ENCODE measurements at regions not wholly inside any gene's neighbourhood (a gene's known extent, or its start where the extent isn't known, plus 50 kb on each side); places are given as distances from the start of the nearest gene placed in this dataset.

GRCh38 chr5:115350894-115351293 lies 54.4 kb upstream of the CCDC112 start:
- H3K36me3 Mint-ChIP-seq (ENCODE audit: low read depth) = no peaks in the 10 kb centered on the region
- no peak for DNase-seq (ENCODE audit: low spot score)
- no peak overlapping the region for H3K27ac Mint-ChIP-seq
- intact Hi-C loops (cut with micrococcal nuclease) = no loop called here
- H3K4me3 Mint-ChIP-seq = no peak overlapping the region
- H3K27me3 Mint-ChIP-seq (ENCODE audit: insufficient read depth) = peaks cover 7% of the 10 kb centered on the region
- H3K9me3 Mint-ChIP-seq = no peaks in the 10 kb centered on the region
- no peaks in the 10 kb centered on the region for H3K4me1 Mint-ChIP-seq (ENCODE audit: low read depth)

GRCh38 chr5:115349001-115349817 lies 52.8 kb upstream of the CCDC112 start:
- no peaks in the 10 kb centered on the region for H3K9me3 Mint-ChIP-seq
- H3K27ac Mint-ChIP-seq = no peak overlapping the region
- DNase-seq (ENCODE audit: low spot score) = no peak
- intact Hi-C loops (cut with micrococcal nuclease) = no loop called here
- H3K4me1 Mint-ChIP-seq (ENCODE audit: low read depth) = no peaks in the 10 kb centered on the region
- no peaks in the 10 kb centered on the region for H3K36me3 Mint-ChIP-seq (ENCODE audit: low read depth)
- H3K4me3 Mint-ChIP-seq = no peak overlapping the region
- peaks cover 13% of the 10 kb centered on the region for H3K27me3 Mint-ChIP-seq (ENCODE audit: insufficient read depth)

- intact Hi-C loops (cut with micrococcal nuclease) = no loop called here
- DNase-seq (ENCODE audit: low spot score) = no peak
- H3K9me3 Mint-ChIP-seq = no peaks in the 10 kb centered on the region
- no peak overlapping the region for H3K27ac Mint-ChIP-seq
- H3K27me3 Mint-ChIP-seq (ENCODE audit: insufficient read depth) = peaks cover 18% of the 10 kb centered on the region
- H3K4me1 Mint-ChIP-seq (ENCODE audit: low read depth) = no peaks in the 10 kb centered on the region
- no peak overlapping the region for H3K4me3 Mint-ChIP-seq
- H3K36me3 Mint-ChIP-seq (ENCODE audit: low read depth) = no peaks in the 10 kb centered on the region
Observed at GRCh38 chr5:115348175-115348574, 51.7 kb upstream of the CCDC112 start.
